Natural killer cell (primary cell): ENCODE measurements at regions not wholly inside any gene's neighbourhood (a gene's known extent, or its start where the extent isn't known, plus 50 kb on each side); places are given as distances from the start of the nearest gene placed in this dataset.

Experiments used
- ATAC-seq, 3 donors: fragments of 150-1000 bp in 2 of 3; fragments of 200-7000 bp in 1 of 3; cut with Tn5 transposase; 1 replicate in 1 of 3; 2 replicates in 2 of 3; pipeline ENCODE4 v1.10.0; 2021; ENCODE audit warnings: mild to moderate bottlenecking in 2 of 3, moderate library complexity in 2 of 3
- DNase-seq, 2 donors: peaks; one replicate each; pipeline versions ENCODE4 v3.0.0 to v3.0.0-alpha.2; 2013 to 2021; ENCODE audit warnings: mixed read lengths in 1 of 2
- H3K27ac ChIP-seq: one replicate; pipeline ENCODE4 v1.5.1; 2013; ENCODE audit warnings: mild to moderate bottlenecking, low read length
- H3K27me3 ChIP-seq: one replicate; pipeline ENCODE4 v1.6.1; 2013; ENCODE audit warnings: low read length; ENCODE audit not compliant: control insufficient read depth, insufficient read depth
- H3K36me3 ChIP-seq: one replicate; pipeline ENCODE4 v1.6.1; 2013; ENCODE audit warnings: low read length; ENCODE audit not compliant: control insufficient read depth, insufficient read depth
- H3K4me1 ChIP-seq: one replicate; pipeline ENCODE4 v1.6.1; 2013; ENCODE audit warnings: low read length; ENCODE audit not compliant: control insufficient read depth, insufficient read depth
- H3K4me3 ChIP-seq: one replicate; pipeline ENCODE4 v1.5.1; 2013; ENCODE audit warnings: low read length
- H3K9me3 ChIP-seq: one replicate; pipeline ENCODE4 v1.6.1; 2013; ENCODE audit warnings: low read length; ENCODE audit not compliant: control insufficient read depth, insufficient read depth
- H3K27ac Mint-ChIP-seq, 2 donors: one replicate each; pipeline ENCODE4 v1.8.0; 2022; ENCODE audit warnings: mild to moderate bottlenecking in 2 of 2, mixed read lengths in 2 of 2, moderate library complexity in 1 of 2
- H3K27me3 Mint-ChIP-seq, 2 donors: one replicate each; pipeline ENCODE4 v1.8.0; 2022; ENCODE audit warnings: low read depth in 2 of 2, mixed read lengths in 2 of 2
- H3K36me3 Mint-ChIP-seq: one replicate; pipeline ENCODE4 v1.8.0; 2022; ENCODE audit warnings: mixed read lengths
- H3K4me1 Mint-ChIP-seq, 2 donors: one replicate each; pipeline ENCODE4 v1.8.0; 2022; ENCODE audit warnings: mixed read lengths in 2 of 2
- H3K4me3 Mint-ChIP-seq: one replicate; pipeline ENCODE4 v1.8.0; 2022; ENCODE audit warnings: mild to moderate bottlenecking, moderate library complexity, mixed read lengths
- H3K9me3 Mint-ChIP-seq, 2 donors: one replicate each; pipeline ENCODE4 v1.8.0; 2022; ENCODE audit warnings: mixed read lengths in 2 of 2
- CTCF ChIP-seq: fragments of 200-600 bp; IDR thresholded peaks from one replicate; pipeline ENCODE4 v1.8.0; 2022; ENCODE audit warnings: antibody characterized with exemption
- WGBS: methylation state at CpG from one replicate; pipeline ENCODE4 v1.1.7; 2013; ENCODE audit warnings: missing lambda C conversion rate; ENCODE audit not compliant: insufficient coverage; 5-methylcytosine and 5-hydroxymethylcytosine counted together
- intact Hi-C: fragments of 100-400 bp; cut with micrococcal nuclease; formaldehyde crosslinking; loops from one replicate; pipeline ENCODE4 v1.14.2; 2022

- no peak overlapping the region for H3K4me3 Mint-ChIP-seq
- ATAC-seq, result no peak
Measured at GRCh38 chr4:107531927-107532326, 188.1 kb downstream of the PAPSS1 start.

GRCh38 chr4:107520368-107520767, 199.7 kb downstream of the PAPSS1 start:
- Mint-ChIP-seq H3K36me3 (no peaks in the 10 kb centered on the region), H3K27ac (no peak overlapping the region), H3K4me3 (no peak overlapping the region), H3K9me3 (peaks cover 5 to 14% of the 10 kb centered on the region in 2 donors), H3K27me3 (no peaks in the 10 kb centered on the region), H3K4me1 (no peaks in the 10 kb centered on the region)
- WGBS, result 80% methylated on average over 6 of the region's 7 CpGs
- H3K36me3 ChIP-seq, result no peaks in the 10 kb centered on the region
- H3K27me3 ChIP-seq, result no peaks in the 10 kb centered on the region
- H3K27ac ChIP-seq, result no peak overlapping the region
- H3K4me1 ChIP-seq, result no peaks in the 10 kb centered on the region
- peaks cover under 1% of the 10 kb centered on the region for H3K9me3 ChIP-seq
- DNase-seq (no peak), ATAC-seq (no peak)
- intact Hi-C loops, result no loop called here
- H3K4me3 ChIP-seq, result no peak overlapping the region
- TF ChIP-seq CTCF, result no peak

More at GRCh38 chr4:107531927-107532326, 188.1 kb downstream of the PAPSS1 start:
- Histone ChIP-seq H3K36me3 (no peaks in the 10 kb centered on the region), H3K27me3 (no peaks in the 10 kb centered on the region), H3K9me3 (no peaks in the 10 kb centered on the region), H3K4me1 (no peaks in the 10 kb centered on the region), H3K4me3 (no peak overlapping the region), H3K27ac (no peak overlapping the region)
- DNase-seq, result no peak
- Mint-ChIP-seq H3K9me3 (peaks cover 0 to 3% of the 10 kb centered on the region in 2 donors), H3K36me3 (no peaks in the 10 kb centered on the region), H3K27me3 (no peaks in the 10 kb centered on the region), H3K27ac (no peak overlapping the region), H3K4me1 (no peaks in the 10 kb centered on the region)
- TF ChIP-seq CTCF, result no peak
- 61% methylated on average over 1 of the region's 1 CpG for WGBS
- intact Hi-C loops, result no loop called here

- peaks cover 3% of the 10 kb centered on the region for H3K9me3 ChIP-seq
- no peak overlapping the region for H3K4me3 ChIP-seq
- H3K4me1 ChIP-seq, result no peaks in the 10 kb centered on the region
- ATAC-seq (no peak), DNase-seq (no peak)
- Mint-ChIP-seq H3K27me3 (no peaks in the 10 kb centered on the region), H3K4me3 (no peak overlapping the region), H3K4me1 (no peaks in the 10 kb centered on the region), H3K27ac (no peak overlapping the region), H3K36me3 (no peaks in the 10 kb centered on the region), H3K9me3 (peaks cover 6 to 16% of the 10 kb centered on the region in 2 donors)
- H3K36me3 ChIP-seq, result no peaks in the 10 kb centered on the region
- H3K27me3 ChIP-seq, result no peaks in the 10 kb centered on the region
- WGBS, result no CpG with 5 or more reads among the region's 1 CpG
- intact Hi-C loops, result no loop called here
- H3K27ac ChIP-seq, result no peak overlapping the region
- TF ChIP-seq CTCF, result no peak
Measured at GRCh38 chr4:107519053-107519452, 201.0 kb downstream of the PAPSS1 start.

- H3K4me3 Mint-ChIP-seq, result no peak overlapping the region
- WGBS, result no CpG with 5 or more reads among the region's 1 CpG
- no peaks in the 10 kb centered on the region for H3K27me3 Mint-ChIP-seq
- no peak for ATAC-seq
- DNase-seq, result no peak
- no peak overlapping the region for H3K27ac Mint-ChIP-seq
- no peaks in the 10 kb centered on the region for H3K4me1 Mint-ChIP-seq
- intact Hi-C loops, result no loop called here
- TF ChIP-seq CTCF, result no peak
- Histone ChIP-seq H3K36me3 (no peaks in the 10 kb centered on the region), H3K27ac (no peak overlapping the region), H3K4me3 (no peak overlapping the region), H3K27me3 (no peaks in the 10 kb centered on the region), H3K9me3 (peaks cover 3% of the 10 kb centered on the region), H3K4me1 (no peaks in the 10 kb centered on the region)
- no peaks in the 10 kb centered on the region for H3K36me3 Mint-ChIP-seq
- peaks cover 8 to 13% of the 10 kb centered on the region in 2 donors for H3K9me3 Mint-ChIP-seq
Measured at GRCh38 chr4:107518076-107518475, 202.0 kb downstream of the PAPSS1 start.
